CD4-positive, alpha-beta T cell treated with Interleukin-12 subunit alpha and Interleukin-12 subunit beta, for 1 hour (primary cell): ENCODE measurements at regions not wholly inside any gene's neighbourhood (a gene's known extent, or its start where the extent isn't known, plus 50 kb on each side); places are given as distances from the start of the nearest gene placed in this dataset.

ENCODE experiments used
- DNase-seq: peaks from one replicate; pipeline ENCODE4 v3.0.0-alpha.2; 2020

- DNase-seq = no peak
Measured at GRCh38 chr2:34123996-34124785, 525.1 kb upstream of the FAM98A start.

- DNase-seq = no peak
Measured at GRCh38 chr2:34121076-34121475, 522.0 kb upstream of the FAM98A start.

- DNase-seq = no peak
Measured at GRCh38 chr2:34115076-34115475, 516.0 kb upstream of the FAM98A start.

GRCh38 chr2:34112161-34112560 is 513.1 kb upstream of the FAM98A start:
- no peak for DNase-seq

- DNase-seq = no peak
Measured at GRCh38 chr2:34110392-34110791, 511.3 kb upstream of the FAM98A start.

- DNase-seq = no peak
Measured at GRCh38 chr2:34107811-34108210, 508.7 kb upstream of the FAM98A start.

GRCh38 chr2:34105006-34105767 is 506.1 kb upstream of the FAM98A start:
- DNase-seq = no peak

- DNase-seq = no peak
Measured at GRCh38 chr2:34104601-34105000, 505.5 kb upstream of the FAM98A start.

GRCh38 chr2:34103437-34103836 is 504.3 kb upstream of the FAM98A start:
- DNase-seq = no peak

- DNase-seq = no peak
Measured at GRCh38 chr2:34102339-34102738, 503.2 kb upstream of the FAM98A start.

GRCh38 chr2:34099377-34099776 is 500.3 kb upstream of the FAM98A start:
- no peak for DNase-seq

- DNase-seq = no peak
Measured at GRCh38 chr2:34098256-34098655, 499.2 kb upstream of the FAM98A start.

- DNase-seq = peak; percentile 48
Measured at GRCh38 chr2:34096562-34097171, 497.6 kb upstream of the FAM98A start.

- DNase-seq = no peak
Measured at GRCh38 chr2:34093790-34094189, 494.7 kb upstream of the FAM98A start.

GRCh38 chr2:34070196-34070595 is 471.1 kb upstream of the FAM98A start:
- no peak for DNase-seq

- DNase-seq = no peak
Measured at GRCh38 chr2:34069604-34070003, 470.5 kb upstream of the FAM98A start.

- DNase-seq = no peak
Measured at GRCh38 chr2:34050413-34050812, 451.3 kb upstream of the FAM98A start.

- no peak for DNase-seq
Measured at GRCh38 chr2:34045101-34045655, 446.1 kb upstream of the FAM98A start.

GRCh38 chr2:34037886-34038285 is 438.8 kb upstream of the FAM98A start:
- DNase-seq = no peak

- no peak for DNase-seq
Measured at GRCh38 chr2:34037157-34037556, 438.1 kb upstream of the FAM98A start.

GRCh38 chr2:34031097-34031496 is 432.0 kb upstream of the FAM98A start:
- DNase-seq = no peak

GRCh38 chr2:34030273-34030672 is 431.2 kb upstream of the FAM98A start:
- no peak for DNase-seq

- no peak for DNase-seq
Measured at GRCh38 chr2:34029073-34029472, 430.0 kb upstream of the FAM98A start.

- DNase-seq = no peak
Measured at GRCh38 chr2:34025196-34025595, 426.1 kb upstream of the FAM98A start.
